ENCODE measurements at regions not wholly inside any gene's neighbourhood (a gene's known extent, or its start where the extent isn't known, plus 50 kb on each side); places are given as distances from the start of the nearest gene placed in this dataset.

DNA sequence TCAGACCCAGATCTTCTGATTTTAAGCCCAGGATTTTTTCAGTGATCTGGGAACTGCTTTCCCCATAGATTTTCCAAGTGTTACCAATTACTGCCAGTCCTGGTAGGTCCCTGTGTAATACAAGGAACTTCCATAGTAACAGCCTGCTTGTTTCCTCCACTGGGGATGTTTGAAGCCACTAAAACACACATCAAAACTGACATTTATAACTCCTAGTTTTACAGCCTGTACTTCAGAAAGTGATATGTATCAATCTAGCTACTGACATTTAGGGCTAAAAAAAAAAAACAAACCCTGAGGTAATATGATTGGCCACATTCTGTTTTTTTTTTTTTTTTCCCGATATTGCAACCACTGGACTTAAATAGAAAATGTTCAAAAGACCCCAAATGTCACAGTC is 166.9 kb upstream of the SP4 start:
- Histone ChIP-seq H3K4me2 (ENCODE audit: low read depth, low read length) (no peak overlapping the region), H4K8ac (ENCODE audit: low read depth in 2 of 2, low read length in 2 of 2) (no peak overlapping the region), H3K4me1 (ENCODE audit: control insufficient read depth, insufficient read depth, low read length) (no peaks in the 10 kb centered on the region), H3K9me1 (ENCODE audit: insufficient read depth, low read length) (no peaks in the 10 kb centered on the region), H2BK15ac (ENCODE audit: low read depth, low read length) (no peak overlapping the region), H3K36me3 (ENCODE audit: control insufficient read depth, insufficient read depth, low read length) (no peaks in the 10 kb centered on the region), H3K9ac (ENCODE audit: low read depth, low read length) (no peak overlapping the region), H3K56ac (ENCODE audit: extremely low read depth, insufficient read depth, low read length) (no peak overlapping the region), H2BK5ac (ENCODE audit: low read depth, low read length, poor library complexity, severe bottlenecking) (no peak overlapping the region), H4K91ac (ENCODE audit: insufficient read depth, low read depth, low read length) (no peak overlapping the region), H4K20me1 (ENCODE audit: insufficient read depth, low read length) (no peaks in the 10 kb centered on the region), H3K4me3 (ENCODE audit: insufficient read depth, low read depth, low read length) (no peak overlapping the region), H3K14ac (replicated peaks; ENCODE audit: low read depth, low read length) (no peak overlapping the region), H3K18ac (ENCODE audit: low read depth, low read length) (no peak overlapping the region), H2BK20ac (ENCODE audit: low read depth, low read length) (no peak overlapping the region), H3K23ac (ENCODE audit: low read depth, low read length) (no peak overlapping the region), H2AK9ac (replicated peaks; ENCODE audit: low read depth, low read length, poor library complexity) (no peak overlapping the region), H3K9me3 (ENCODE audit: control insufficient read depth, insufficient read depth, low read length) (no peaks in the 10 kb centered on the region), H3K27ac (ENCODE audit: insufficient read depth, low read length) (no peak overlapping the region), H3K4ac (ENCODE audit: low read depth, low read length) (no peak overlapping the region), H2AK5ac (ENCODE audit: low read depth, low read length) (no peak overlapping the region), H3K79me1 (ENCODE audit: low read depth in 1 of 2, low read length in 2 of 2) (no peaks in the 10 kb centered on the region), H3K27me3 (ENCODE audit: control insufficient read depth, insufficient read depth, low read length) (no peaks in the 10 kb centered on the region), H2BK120ac (ENCODE audit: low read depth, low read length) (no peak overlapping the region), H2AFZ (replicated peaks; ENCODE audit: low read length, poor library complexity) (no peak overlapping the region), H4K5ac (ENCODE audit: low read depth, low read length) (no peak overlapping the region)
- no peak for DNase-seq
- WGBS, 2 experiments (ENCODE audit: extremely low coverage in 2 of 2, insufficient read length in 1 of 2), result no CpG with 5 or more reads among the region's 1 CpG
- no TSS peak for BruUV-seq (replicated peaks)
- ChIA-PET POLR2A (ENCODE audit: unreplicated experiment) (no interaction called here), CTCF (no interaction called here)
- dilution Hi-C loops (cut with HindIII; ENCODE audit: low sequenced_read_pairs, unreplicated experiment), result no loop called here
- TF ChIP-seq, protein P1, sequence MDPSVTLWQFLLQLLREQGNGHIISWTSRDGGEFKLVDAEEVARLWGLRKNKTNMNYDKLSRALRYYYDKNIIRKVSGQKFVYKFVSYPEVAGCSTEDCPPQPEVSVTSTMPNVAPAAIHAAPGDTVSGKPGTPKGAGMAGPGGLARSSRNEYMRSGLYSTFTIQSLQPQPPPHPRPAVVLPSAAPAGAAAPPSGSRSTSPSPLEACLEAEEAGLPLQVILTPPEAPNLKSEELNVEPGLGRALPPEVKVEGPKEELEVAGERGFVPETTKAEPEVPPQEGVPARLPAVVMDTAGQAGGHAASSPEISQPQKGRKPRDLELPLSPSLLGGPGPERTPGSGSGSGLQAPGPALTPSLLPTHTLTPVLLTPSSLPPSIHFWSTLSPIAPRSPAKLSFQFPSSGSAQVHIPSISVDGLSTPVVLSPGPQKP (IDR thresholded peaks at IDR 0.05; ENCODE audit: borderline replicate concordance, low read depth, low read length), result no peak
- TF ChIP-seq MAFK (IDR thresholded peaks at IDR 0.05; ENCODE audit: low read depth, low read length) (no peak), RAD21 (IDR thresholded peaks at IDR 0.05; ENCODE audit: low read length) (no peak), BHLHE40 (IDR thresholded peaks at IDR 0.05; ENCODE audit: low read depth, low read length) (no peak), NFE2L2 (IDR thresholded peaks at IDR 0.05; ENCODE audit: low read depth, low read length) (no peak), RCOR1 (IDR thresholded peaks at IDR 0.05; ENCODE audit: insufficient replicate concordance, low read length) (no peak), SMC3 (IDR thresholded peaks at IDR 0.05; ENCODE audit: low read depth, low read length) (no peak), POLR2A (IDR thresholded peaks at IDR 0.05; ENCODE audit: low read depth, low read length) (no peak), RFX5 (IDR thresholded peaks at IDR 0.05; ENCODE audit: low read depth, low read length) (no peak), MAZ (IDR thresholded peaks at IDR 0.05; ENCODE audit: borderline replicate concordance, low read depth, low read length) (no peak), CHD1 (IDR thresholded peaks at IDR 0.05; ENCODE audit: low read depth, low read length) (no peak), CEBPB (IDR thresholded peaks at IDR 0.05; ENCODE audit: low read depth, low read length) (no peak), MXI1 (IDR thresholded peaks at IDR 0.05; ENCODE audit: borderline replicate concordance, low read depth, low read length) (no peak), FOS (IDR thresholded peaks at IDR 0.05; ENCODE audit: low read depth, low read length) (no peak)
- TF ChIP-seq, protein P2, sequence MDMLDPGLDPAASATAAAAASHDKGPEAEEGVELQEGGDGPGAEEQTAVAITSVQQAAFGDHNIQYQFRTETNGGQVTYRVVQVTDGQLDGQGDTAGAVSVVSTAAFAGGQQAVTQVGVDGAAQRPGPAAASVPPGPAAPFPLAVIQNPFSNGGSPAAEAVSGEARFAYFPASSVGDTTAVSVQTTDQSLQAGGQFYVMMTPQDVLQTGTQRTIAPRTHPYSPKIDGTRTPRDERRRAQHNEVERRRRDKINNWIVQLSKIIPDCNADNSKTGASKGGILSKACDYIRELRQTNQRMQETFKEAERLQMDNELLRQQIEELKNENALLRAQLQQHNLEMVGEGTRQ (IDR thresholded peaks at IDR 0.05; ENCODE audit: low read depth, low read length), result no peak
- TF ChIP-seq, protein P3, sequence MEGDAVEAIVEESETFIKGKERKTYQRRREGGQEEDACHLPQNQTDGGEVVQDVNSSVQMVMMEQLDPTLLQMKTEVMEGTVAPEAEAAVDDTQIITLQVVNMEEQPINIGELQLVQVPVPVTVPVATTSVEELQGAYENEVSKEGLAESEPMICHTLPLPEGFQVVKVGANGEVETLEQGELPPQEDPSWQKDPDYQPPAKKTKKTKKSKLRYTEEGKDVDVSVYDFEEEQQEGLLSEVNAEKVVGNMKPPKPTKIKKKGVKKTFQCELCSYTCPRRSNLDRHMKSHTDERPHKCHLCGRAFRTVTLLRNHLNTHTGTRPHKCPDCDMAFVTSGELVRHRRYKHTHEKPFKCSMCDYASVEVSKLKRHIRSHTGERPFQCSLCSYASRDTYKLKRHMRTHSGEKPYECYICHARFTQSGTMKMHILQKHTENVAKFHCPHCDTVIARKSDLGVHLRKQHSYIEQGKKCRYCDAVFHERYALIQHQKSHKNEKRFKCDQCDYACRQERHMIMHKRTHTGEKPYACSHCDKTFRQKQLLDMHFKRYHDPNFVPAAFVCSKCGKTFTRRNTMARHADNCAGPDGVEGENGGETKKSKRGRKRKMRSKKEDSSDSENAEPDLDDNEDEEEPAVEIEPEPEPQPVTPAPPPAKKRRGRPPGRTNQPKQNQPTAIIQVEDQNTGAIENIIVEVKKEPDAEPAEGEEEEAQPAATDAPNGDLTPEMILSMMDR (conservative IDR thresholded peaks at IDR 0.05; ENCODE audit: low read depth, low read length), result no peak
- in situ Hi-C loops (cut with MboI; ENCODE audit: low sequenced_read_pairs), result no loop called here
- ATAC-seq (ENCODE audit: low read depth), result no peak
- intact Hi-C loops (cut with micrococcal nuclease), result loop anchor here (1.0 kb wide), 2 partner anchors 246 to 821 kb away; no protein-coding TSS in a partner anchor
